COLO829 (cell line): ENCODE measurements at regions not wholly inside any gene's neighbourhood (a gene's known extent, or its start where the extent isn't known, plus 50 kb on each side); places are given as distances from the start of the nearest gene placed in this dataset.

Experiments used
- DNase-seq: peaks from one replicate; pipeline ENCODE4 v3.0.0; 2012; ENCODE audit warnings: low spot score

DNA sequence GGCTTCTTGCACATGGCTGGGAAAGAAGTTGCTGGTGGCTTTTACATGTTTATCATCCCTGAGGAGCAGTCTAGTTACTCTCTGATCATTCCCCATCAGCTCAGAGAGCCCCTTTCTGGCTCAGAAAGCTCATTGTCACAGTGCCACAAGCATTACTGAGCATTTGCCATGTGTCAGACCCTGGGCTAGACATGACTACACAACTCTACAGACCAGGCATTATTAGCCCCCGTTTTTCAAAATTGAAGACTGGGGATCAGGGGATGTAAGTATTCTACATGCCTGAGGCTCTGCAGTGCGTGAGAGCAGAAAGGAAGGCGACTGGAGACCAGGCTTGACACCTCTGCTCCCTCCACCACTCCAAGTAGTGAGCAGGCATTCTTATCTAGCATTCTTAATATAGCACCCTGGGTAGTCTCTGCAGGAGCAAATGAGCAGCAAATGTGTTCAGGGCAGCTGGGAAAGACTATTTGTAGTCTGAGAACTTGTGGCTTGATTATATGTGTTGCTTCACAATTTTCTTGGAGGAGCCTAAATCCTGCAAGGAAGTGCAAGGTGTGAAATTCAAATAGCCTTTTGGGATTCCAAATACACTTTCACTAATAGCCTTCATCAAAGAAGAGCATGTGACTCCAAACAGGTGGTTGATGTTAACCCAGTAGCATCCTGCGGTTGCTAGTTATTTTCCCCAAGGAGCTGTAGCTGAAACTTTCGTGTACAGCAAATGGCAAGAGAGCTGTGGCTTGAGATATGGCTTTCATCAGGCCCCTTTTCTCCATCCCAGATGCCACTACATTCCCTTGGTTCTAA is 143.2 kb downstream of the DDX1 start:
- no peak for DNase-seq

DNA sequence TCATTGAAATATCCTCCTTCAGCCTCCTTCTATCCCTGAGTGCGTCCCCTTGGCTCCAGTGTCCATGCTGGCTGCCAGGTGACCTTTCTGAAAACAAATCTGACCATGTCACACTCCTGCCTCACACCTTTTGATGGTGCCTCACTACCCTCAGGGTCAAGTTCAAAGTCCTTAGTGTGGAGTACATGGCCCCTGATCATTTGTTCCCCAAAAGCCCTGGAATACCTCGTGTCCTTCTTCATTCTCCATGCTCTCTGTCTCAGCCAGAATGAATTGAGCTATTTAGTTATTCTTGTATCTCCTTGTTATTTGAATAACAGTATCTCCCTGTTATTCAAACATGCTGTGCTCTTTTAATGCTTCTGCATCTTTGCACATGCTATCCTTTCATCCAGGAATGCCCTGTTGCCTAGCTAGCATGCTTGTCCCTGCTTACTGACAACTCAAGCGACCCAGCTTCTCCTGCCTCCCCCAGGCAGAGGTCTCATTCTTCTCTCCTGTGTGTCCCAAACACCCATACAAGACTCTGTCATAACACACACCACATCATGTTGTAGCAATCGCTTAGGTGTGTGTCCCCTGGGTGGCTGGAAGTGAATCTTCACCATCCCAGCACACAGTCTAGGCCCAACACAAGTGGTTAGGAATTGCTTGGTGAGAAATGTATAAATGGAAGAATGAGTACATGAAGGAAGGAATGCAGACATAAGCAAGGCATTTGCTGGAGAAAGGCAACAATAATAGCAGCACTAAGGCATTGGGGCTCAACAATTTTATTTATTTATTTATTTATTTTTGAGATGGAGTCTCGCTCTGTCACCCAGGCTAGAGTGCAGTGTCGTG is 144.0 kb downstream of the DDX1 start:
- no peak for DNase-seq

- no peak for DNase-seq
These were observed 144.9 kb downstream of the DDX1 start for GRCh38 chr2:15736396-15737180.

GRCh38 chr2:15737314-15738224 is 145.9 kb downstream of the DDX1 start:
- no peak for DNase-seq

DNA sequence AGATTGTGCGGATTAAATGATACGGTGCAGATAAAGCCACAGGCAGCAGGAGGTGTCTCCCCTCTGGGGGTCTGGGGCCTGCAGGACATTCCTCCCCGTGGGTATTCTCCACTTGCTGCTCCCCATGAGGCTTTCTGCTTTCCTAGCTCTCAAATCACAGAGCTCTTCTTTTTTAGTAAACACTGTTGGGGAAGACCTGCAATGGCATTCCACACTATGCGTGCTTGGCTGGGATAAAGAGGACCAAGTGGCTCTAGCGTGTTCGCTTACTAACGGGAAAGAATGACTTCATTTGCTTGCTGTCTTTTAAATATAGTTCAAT is 146.5 kb downstream of the DDX1 start:
- no peak for DNase-seq

DNA sequence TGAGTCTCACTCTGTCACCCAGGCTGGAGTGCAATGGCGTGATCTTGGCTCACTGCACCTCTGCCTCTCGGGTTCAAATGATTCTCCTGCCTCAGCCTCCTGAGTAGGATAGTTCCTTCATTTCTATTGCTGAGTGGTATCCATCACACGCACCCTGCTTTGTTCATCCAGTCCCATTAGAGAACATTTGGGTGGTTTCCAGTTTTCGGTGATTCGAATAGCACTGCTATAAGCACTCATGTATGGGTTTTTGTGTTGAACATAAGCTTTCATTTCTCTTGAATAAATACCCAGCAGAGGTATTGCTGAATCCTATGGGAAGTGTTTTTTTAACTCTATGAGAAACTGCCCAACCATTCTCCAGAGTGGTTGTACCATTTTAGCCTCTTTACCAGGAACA is 147.3 kb downstream of the DDX1 start:
- DNase-seq, result no peak

GRCh38 chr2:15744820-15745219 is 153.2 kb downstream of the DDX1 start:
- DNase-seq, result no peak

GRCh38 chr2:15745350-15745749 is 153.7 kb downstream of the DDX1 start:
- DNase-seq, result no peak

DNA sequence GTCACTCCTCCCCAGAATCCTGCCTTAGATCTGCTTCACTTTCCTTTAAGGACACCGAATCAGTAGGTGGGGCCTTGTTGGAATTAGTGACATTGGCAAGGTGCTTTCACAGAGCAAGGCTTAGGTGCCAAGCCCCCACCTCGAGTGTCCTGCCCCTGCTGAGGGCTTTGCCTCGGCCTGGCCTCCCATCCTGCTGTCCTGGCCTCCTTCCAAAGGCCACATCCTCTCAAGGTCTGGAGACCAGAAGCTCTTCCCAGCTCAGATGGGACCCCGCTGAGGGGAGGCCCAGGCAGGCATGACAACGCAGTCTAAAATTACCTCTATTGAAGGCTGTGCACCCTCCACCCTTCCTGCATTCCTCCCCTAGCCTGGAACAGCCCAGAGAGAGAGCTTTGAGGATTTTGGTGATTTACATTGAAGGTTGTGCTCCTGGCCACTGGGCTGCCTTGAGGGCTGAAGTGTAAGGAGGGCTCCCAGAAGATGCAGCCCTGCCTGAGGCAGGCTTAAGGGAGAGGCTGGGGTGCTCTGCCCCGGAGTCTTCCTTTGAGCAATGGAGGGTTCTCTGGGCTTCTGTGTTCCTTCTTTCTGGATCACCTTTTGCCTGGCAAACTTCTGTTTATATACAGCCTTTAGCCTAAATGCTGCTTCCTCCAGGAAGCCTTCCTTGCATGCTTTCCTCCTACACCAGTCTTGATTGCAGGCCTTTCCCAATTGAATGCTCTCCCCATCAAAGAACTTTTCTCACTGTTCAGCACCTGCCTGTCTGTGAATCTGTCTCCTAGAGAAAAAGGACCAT is 154.4 kb downstream of the DDX1 start:
- no peak for DNase-seq

GRCh38 chr2:15746703-15747550 is 155.3 kb downstream of the DDX1 start:
- no peak for DNase-seq

DNA sequence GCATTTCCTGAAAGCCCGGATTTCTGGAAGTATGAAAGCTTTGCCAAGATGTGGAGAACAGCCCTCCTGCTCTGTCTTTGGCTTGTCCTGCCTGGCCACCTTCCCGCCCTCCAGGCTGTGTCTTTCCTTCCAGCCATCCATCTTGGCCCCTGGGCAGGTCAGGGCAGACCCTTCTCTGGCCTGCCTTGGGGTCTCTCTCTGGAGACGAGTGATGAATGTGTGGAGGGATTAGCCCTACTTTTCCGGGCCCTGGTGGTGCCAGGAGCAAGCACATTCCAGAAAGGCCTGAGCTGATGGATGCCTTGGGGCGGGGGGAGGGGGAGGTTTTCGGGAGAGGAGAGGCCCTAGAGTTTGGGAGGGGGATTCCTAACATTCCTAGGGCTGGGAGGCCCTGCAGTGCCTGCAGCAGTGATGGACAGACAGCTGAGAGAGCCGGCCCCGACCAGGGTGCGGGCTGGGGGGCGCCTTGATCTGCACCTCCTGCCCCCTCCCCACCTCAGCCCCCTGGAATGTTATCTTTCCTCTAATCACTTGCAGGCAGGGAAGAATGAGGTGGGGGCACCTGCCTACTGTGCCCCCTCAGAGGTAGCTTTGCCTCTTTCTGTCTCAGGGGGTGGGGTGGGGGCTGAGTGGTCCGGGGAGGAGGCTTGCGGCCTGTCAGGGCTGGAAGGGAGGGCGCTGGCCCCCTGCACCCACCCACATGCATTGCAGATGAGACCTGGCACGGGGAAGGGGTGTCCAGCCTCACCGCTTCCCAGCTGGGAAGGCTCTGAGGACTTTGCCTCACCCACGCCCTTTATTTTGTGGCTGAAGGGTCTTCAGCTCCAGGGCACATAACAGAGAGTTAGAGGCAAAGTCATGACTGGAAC is 156.2 kb downstream of the DDX1 start:
- DNase-seq, result no peak

DNA sequence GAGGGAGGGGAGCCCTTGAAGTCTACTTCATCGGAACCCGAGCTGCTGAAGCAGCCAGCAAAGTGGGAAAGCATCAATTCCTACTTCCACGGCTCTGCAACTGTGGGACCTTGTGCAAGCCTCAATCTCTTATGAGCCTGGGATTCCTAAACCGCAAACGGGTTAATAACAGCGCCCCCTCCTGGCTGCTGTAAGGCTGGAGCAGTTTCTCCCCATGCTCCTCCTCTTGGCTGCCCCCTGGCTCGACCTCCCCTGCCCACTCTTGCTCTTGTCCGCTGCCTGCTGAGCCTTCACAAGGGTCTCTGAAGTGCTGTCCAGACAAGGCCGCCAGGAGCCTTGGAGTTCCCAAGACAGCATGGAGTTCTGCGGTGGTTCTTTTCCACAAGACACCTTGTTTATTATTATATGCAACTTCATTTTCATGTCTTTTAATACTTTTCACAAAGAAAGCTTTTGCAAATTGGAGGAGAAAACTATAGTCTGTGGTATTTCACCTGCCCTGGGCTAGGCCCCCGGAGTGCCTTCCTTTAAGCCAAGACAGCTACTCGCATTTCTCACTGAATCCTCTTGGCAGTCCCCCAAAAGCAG is 157.2 kb downstream of the DDX1 start:
- peak; percentile 44 for DNase-seq

GRCh38 chr2:15749460-15750432 is 158.1 kb downstream of the DDX1 start:
- no peak for DNase-seq

DNA sequence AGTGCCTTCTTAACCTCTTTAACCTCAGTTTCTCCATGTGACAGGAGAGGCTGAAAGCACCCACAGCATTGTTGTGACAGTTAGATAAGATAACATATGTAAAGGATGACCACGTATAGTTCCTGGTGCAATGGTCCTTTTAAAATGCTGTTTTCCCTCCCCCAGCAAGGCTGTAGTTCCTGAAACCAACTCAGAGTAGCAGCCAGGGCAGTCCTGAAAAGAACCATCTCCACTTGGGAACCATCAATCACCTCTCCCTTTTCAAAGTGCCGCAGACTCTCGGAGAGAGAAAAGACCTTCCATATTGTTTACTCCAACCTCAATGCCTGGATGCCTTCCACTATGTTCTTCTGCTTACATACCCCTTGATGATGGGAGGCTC is 158.8 kb downstream of the DDX1 start:
- DNase-seq, result no peak

- DNase-seq, result no peak
These were observed 159.2 kb downstream of the DDX1 start for GRCh38 chr2:15750822-15751329.

GRCh38 chr2:15751477-15751876 is 159.8 kb downstream of the DDX1 start:
- DNase-seq, result no peak
